ENCODE measurements at regions not wholly inside any gene's neighbourhood (a gene's known extent, or its start where the extent isn't known, plus 50 kb on each side); places are given as distances from the start of the nearest gene placed in this dataset.

- TF ChIP-seq EGR1 (IDR thresholded peaks at IDR 0.05) (no peak), FOXM1 (IDR thresholded peaks at IDR 0.05; ENCODE audit: borderline replicate concordance, low read depth) (no peak), TEAD4 (IDR thresholded peaks at IDR 0.05) (no peak), CREB1 (IDR thresholded peaks at IDR 0.05; ENCODE audit: low read depth) (no peak), CEBPB (IDR thresholded peaks at IDR 0.05) (no peak), TCF12 (IDR thresholded peaks at IDR 0.05; ENCODE audit: low read depth) (no peak), ZBTB7A (IDR thresholded peaks at IDR 0.05; ENCODE audit: low read depth) (no peak), NFIC (IDR thresholded peaks at IDR 0.05) (no peak), YY1 (IDR thresholded peaks at IDR 0.05; ENCODE audit: low read depth) (no peak), USF1 (IDR thresholded peaks at IDR 0.05) (no peak), REST (IDR thresholded peaks at IDR 0.05; ENCODE audit: low read depth) (no peak), EP300 (IDR thresholded peaks at IDR 0.05; ENCODE audit: borderline replicate concordance) (no peak), MAX (IDR thresholded peaks at IDR 0.05) (no peak), RAD21 (IDR thresholded peaks at IDR 0.05; ENCODE audit: low read depth) (no peak), TAF1 (IDR thresholded peaks at IDR 0.05; ENCODE audit: low read depth) (no peak)
Observed at GRCh38 chr9:115615821-115616665, 498.1 kb upstream of the TNC start.

- TF ChIP-seq REST (IDR thresholded peaks at IDR 0.05; ENCODE audit: low read depth) (no peak), RAD21 (IDR thresholded peaks at IDR 0.05; ENCODE audit: low read depth) (no peak), TCF12 (IDR thresholded peaks at IDR 0.05; ENCODE audit: low read depth) (no peak), EGR1 (IDR thresholded peaks at IDR 0.05) (no peak), FOXM1 (IDR thresholded peaks at IDR 0.05; ENCODE audit: borderline replicate concordance, low read depth) (no peak), CEBPB (IDR thresholded peaks at IDR 0.05) (no peak), TEAD4 (IDR thresholded peaks at IDR 0.05) (no peak), ZBTB7A (IDR thresholded peaks at IDR 0.05; ENCODE audit: low read depth) (no peak), TAF1 (IDR thresholded peaks at IDR 0.05; ENCODE audit: low read depth) (no peak), USF1 (IDR thresholded peaks at IDR 0.05) (no peak)
Observed at GRCh38 chr9:115616666-115617239, 498.8 kb upstream of the TNC start.

GRCh38 chr9:115625251-115625650 lies 507.3 kb upstream of the TNC start:
- TF ChIP-seq TAF1 (IDR thresholded peaks at IDR 0.05; ENCODE audit: low read depth) (no peak), USF1 (IDR thresholded peaks at IDR 0.05) (no peak), CREB1 (IDR thresholded peaks at IDR 0.05; ENCODE audit: low read depth) (no peak), FOXM1 (IDR thresholded peaks at IDR 0.05; ENCODE audit: borderline replicate concordance, low read depth) (no peak), TCF12 (IDR thresholded peaks at IDR 0.05; ENCODE audit: low read depth) (no peak), EGR1 (IDR thresholded peaks at IDR 0.05) (no peak), TEAD4 (IDR thresholded peaks at IDR 0.05) (no peak), REST (IDR thresholded peaks at IDR 0.05; ENCODE audit: low read depth) (no peak), NFIC (IDR thresholded peaks at IDR 0.05) (no peak), MAX (IDR thresholded peaks at IDR 0.05) (no peak), ZBTB7A (IDR thresholded peaks at IDR 0.05; ENCODE audit: low read depth) (no peak)
